WTC11 (cell line): ENCODE measurements at regions not wholly inside any gene's neighbourhood (a gene's known extent, or its start where the extent isn't known, plus 50 kb on each side); places are given as distances from the start of the nearest gene placed in this dataset.

ENCODE experiments used
- ATAC-seq: fragments of 200-7000 bp; cut with Tn5 transposase; 2 replicates; pipeline ENCODE4 v1.10.0; 2021; ENCODE audit warnings: mild to moderate bottlenecking, moderate library complexity
- CTCF ChIA-PET: fragments of 300-600 bp; sonication (Branson Sonifier 250); formaldehyde crosslinking; loops from one replicate; lab custom pipeline; 2021; ENCODE audit warnings: antibody characterized with exemption; lab: Charles Lee
- POLR2A ChIA-PET: fragments of 350-600 bp; sonication (Branson Sonifier 250); formaldehyde crosslinking; loops from one replicate; lab custom pipeline; 2021; ENCODE audit warnings: antibody characterized with exemption; lab: Charles Lee
- DNase-seq: peaks from one replicate; pipeline ENCODE4 v3.0.0; 2021; ENCODE audit warnings: low spot score
- H3K27ac Mint-ChIP-seq: 2 replicates; pipeline ENCODE4 v1.8.0; 2021; ENCODE audit warnings: mixed read lengths
- H3K27me3 Mint-ChIP-seq: 2 replicates; pipeline ENCODE4 v1.8.0; 2021; ENCODE audit warnings: low read depth, mild to moderate bottlenecking, moderate library complexity, mixed read lengths
- H3K36me3 Mint-ChIP-seq: 2 replicates; pipeline ENCODE4 v1.8.0; 2021; ENCODE audit warnings: mixed read lengths
- H3K4me1 Mint-ChIP-seq: 2 replicates; pipeline ENCODE4 v1.8.0; 2022; ENCODE audit warnings: mixed read lengths
- H3K4me3 Mint-ChIP-seq: 2 replicates; pipeline ENCODE4 v1.8.0; 2021; ENCODE audit warnings: mild to moderate bottlenecking, moderate library complexity, mixed read lengths
- H3K9me3 Mint-ChIP-seq: 2 replicates; pipeline ENCODE4 v1.8.0; 2021; ENCODE audit warnings: mixed read lengths
- ARID4B ChIP-seq: sonication (generic); formaldehyde crosslinking; IDR thresholded peaks from 2 replicates; pipeline ENCODE4 v1.8.0; 2023; ENCODE audit warnings: missing genetic modification reagents, mild to moderate bottlenecking, borderline replicate concordance
- CDX4 ChIP-seq: fragments of 250-450 bp; sonication (Bioruptor Pico); IDR thresholded peaks from 2 replicates; pipeline ENCODE4 v1.9.0; 2021; ENCODE audit warnings: moderate library complexity, mild to moderate bottlenecking, inconsistent platforms, borderline replicate concordance
- CREM ChIP-seq: sonication (generic); formaldehyde crosslinking; IDR thresholded peaks from 2 replicates; pipeline ENCODE4 v1.8.1; 2022; ENCODE audit warnings: mild to moderate bottlenecking, missing genetic modification reagents, moderate library complexity
- E2F5 ChIP-seq: sonication (generic); formaldehyde crosslinking; IDR thresholded peaks from 2 replicates; pipeline ENCODE4 v1.8.1; 2022; ENCODE audit warnings: mild to moderate bottlenecking, moderate library complexity, missing genetic modification reagents
- ERG ChIP-seq: fragments of 250-450 bp; sonication (Bioruptor Pico); IDR thresholded peaks from 2 replicates; pipeline ENCODE4 v1.8.0; 2021; ENCODE audit warnings: mild to moderate bottlenecking
- ESRRA ChIP-seq: sonication (generic); formaldehyde crosslinking; IDR thresholded peaks from 2 replicates; pipeline ENCODE4 v1.8.1; 2022; ENCODE audit warnings: mild to moderate bottlenecking, missing genetic modification reagents, borderline replicate concordance
- FOXP1 ChIP-seq: sonication (generic); formaldehyde crosslinking; IDR thresholded peaks from 2 replicates; pipeline ENCODE4 v1.8.0; 2022; ENCODE audit warnings: missing genetic modification reagents, mild to moderate bottlenecking, moderate library complexity, borderline replicate concordance
- IRF1 ChIP-seq: sonication (generic); formaldehyde crosslinking; IDR thresholded peaks from 2 replicates; pipeline ENCODE4 v1.8.0; 2023; ENCODE audit warnings: missing genetic modification reagents
- MXD4 ChIP-seq: fragments of 250-450 bp; sonication (Bioruptor Pico); IDR thresholded peaks from 2 replicates; pipeline ENCODE4 v1.8.0; 2021; ENCODE audit warnings: mild to moderate bottlenecking, moderate library complexity, borderline replicate concordance
- MYBL2 ChIP-seq: sonication (generic); formaldehyde crosslinking; IDR thresholded peaks from 2 replicates; pipeline ENCODE4 v1.8.1; 2023; ENCODE audit warnings: mild to moderate bottlenecking, moderate library complexity, missing genetic modification reagents
- USF1 ChIP-seq: sonication (generic); formaldehyde crosslinking; IDR thresholded peaks from 2 replicates; pipeline ENCODE4 v1.8.0; 2022; ENCODE audit warnings: mild to moderate bottlenecking, missing genetic modification reagents
- ZNF219 ChIP-seq: sonication (generic); formaldehyde crosslinking; IDR thresholded peaks from 2 replicates; pipeline ENCODE4 v1.8.0; 2023; ENCODE audit warnings: missing genetic modification reagents, mild to moderate bottlenecking, borderline replicate concordance
- ZNF232 ChIP-seq: sonication (generic); formaldehyde crosslinking; IDR thresholded peaks from 2 replicates; pipeline ENCODE4 v1.8.0; 2022; ENCODE audit warnings: mild to moderate bottlenecking, missing genetic modification reagents
- ZNF317 ChIP-seq: sonication (generic); formaldehyde crosslinking; IDR thresholded peaks from 2 replicates; pipeline ENCODE4 v1.8.1; 2023; ENCODE audit warnings: low read depth, mild to moderate bottlenecking, moderate library complexity, missing genetic modification reagents, borderline replicate concordance
- ZNF396 ChIP-seq: fragments of 250-450 bp; sonication (Bioruptor Pico); IDR thresholded peaks from 2 replicates; pipeline ENCODE4 v1.8.0; 2021; ENCODE audit warnings: mild to moderate bottlenecking, moderate library complexity, borderline replicate concordance
- ZNF425 ChIP-seq: fragments of 250-450 bp; sonication (Bioruptor Pico); conservative IDR thresholded peaks from 2 replicates; pipeline ENCODE4 v1.9.0; 2021; ENCODE audit warnings: mild to moderate bottlenecking

GRCh38 chr18:27771571-27771970 lies 405.4 kb downstream of the CDH2 start (continued):
- TF ChIP-seq IRF1 (CRISPR knock-in tag) (no peak), ZNF219 (no peak), FOXP1 (CRISPR knock-in tag) (no peak), ARID4B (no peak), ZNF317 (CRISPR knock-in tag) (no peak), ZNF425 (CRISPR knock-in tag) (no peak), E2F5 (CRISPR knock-in tag) (no peak)

GRCh38 chr18:27769152-27769551 lies 407.8 kb downstream of the CDH2 start:
- Mint-ChIP-seq H3K9me3 (no peaks in the 10 kb centered on the region), H3K27me3 (peaks cover 3% of the 10 kb centered on the region; the same call in 1 of the 2 replicates), H3K4me1 (0 out of 2 replicates have a peak, but pooled peaks cover 3% of the 10 kb centered on the region), H3K4me3 (no peak overlapping the region), H3K27ac (no peak overlapping the region), H3K36me3 (no peaks in the 10 kb centered on the region)
- TF ChIP-seq USF1 (CRISPR knock-in tag) (no peak), ERG (CRISPR knock-in tag) (no peak), MYBL2 (CRISPR knock-in tag) (no peak), ESRRA (CRISPR knock-in tag) (no peak), CREM (CRISPR knock-in tag) (no peak), ZNF396 (CRISPR knock-in tag) (no peak), ZNF232 (CRISPR knock-in tag) (no peak), CDX4 (CRISPR knock-in tag) (no peak), MXD4 (CRISPR knock-in tag) (no peak)
- no peak for DNase-seq
- ATAC-seq = no peak
- CTCF ChIA-PET = interaction anchor here (1.1 to 3.2 kb wide), 2 partner anchors 19 to 164 kb away, joined by 3 to 14 read pairs; no protein-coding TSS in a partner anchor
- POLR2A ChIA-PET = no interaction called here
